NCI-H1105 (cell line): ENCODE measurements at regions not wholly inside any gene's neighbourhood (a gene's known extent, or its start where the extent isn't known, plus 50 kb on each side); places are given as distances from the start of the nearest gene placed in this dataset.
"Not testable (repeated sequence)": the region's sequence is repeated elsewhere in the genome, so short reads cannot be mapped to it uniquely, and the experiment has no call there.

Experiments
- DNase-seq: peaks from one replicate; lab custom pipeline; 2025; lab: John Stamatoyannopoulos, UW

- DNase-seq = no peak
These were observed 565.4 kb upstream of the NRP1 start for GRCh38 chr10:33899578-33900531.

- peak; percentile 59 for DNase-seq
These were observed 562.9 kb upstream of the NRP1 start for GRCh38 chr10:33897291-33897752.

- DNase-seq = no peak
These were observed 559.0 kb upstream of the NRP1 start for GRCh38 chr10:33893506-33893905.

- DNase-seq = no peak
These were observed 554.9 kb upstream of the NRP1 start for GRCh38 chr10:33889371-33889770.

- no peak for DNase-seq
These were observed 552.7 kb upstream of the NRP1 start for GRCh38 chr10:33887188-33887587.

GRCh38 chr10:33886299-33886698, 551.8 kb upstream of the NRP1 start:
- no peak for DNase-seq

GRCh38 chr10:33884604-33885003, 550.1 kb upstream of the NRP1 start:
- no peak for DNase-seq

- no peak for DNase-seq
These were observed 549.4 kb upstream of the NRP1 start for GRCh38 chr10:33883881-33884280.

- no peak for DNase-seq
These were observed 548.5 kb upstream of the NRP1 start for GRCh38 chr10:33882996-33883395.

- DNase-seq = no peak
These were observed 545.8 kb upstream of the NRP1 start for GRCh38 chr10:33880291-33880690.

- no peak for DNase-seq
These were observed 543.8 kb upstream of the NRP1 start for GRCh38 chr10:33878238-33878786.

- DNase-seq = no peak
These were observed 542.3 kb upstream of the NRP1 start for GRCh38 chr10:33876584-33877400.

GRCh38 chr10:33875924-33876583, 541.6 kb upstream of the NRP1 start:
- DNase-seq = no peak

- no peak for DNase-seq
These were observed 536.8 kb upstream of the NRP1 start for GRCh38 chr10:33871061-33871956.

GRCh38 chr10:33869481-33869880, 535.0 kb upstream of the NRP1 start:
- no peak for DNase-seq

- DNase-seq = no peak
These were observed 534.6 kb upstream of the NRP1 start for GRCh38 chr10:33869028-33869427.

GRCh38 chr10:33867199-33867789, 532.8 kb upstream of the NRP1 start:
- not testable (repeated sequence) for DNase-seq

- DNase-seq = no peak
These were observed 528.9 kb upstream of the NRP1 start for GRCh38 chr10:33863352-33863751.

GRCh38 chr10:33862536-33863105, 528.2 kb upstream of the NRP1 start:
- no peak for DNase-seq

GRCh38 chr10:33861833-33862232, 527.4 kb upstream of the NRP1 start:
- no peak for DNase-seq
